Activated CD4-positive, alpha-beta T cell treated with anti-CD3 and anti-CD28 coated beads for 24 hours (primary cell): ENCODE measurements at regions not wholly inside any gene's neighbourhood (a gene's known extent, or its start where the extent isn't known, plus 50 kb on each side); places are given as distances from the start of the nearest gene placed in this dataset.
"Not testable (repeated sequence)": the region's sequence is repeated elsewhere in the genome, so short reads cannot be mapped to it uniquely, and the experiment has no call there.

Experiments
- DNase-seq, 2 donors: peaks; one replicate each; pipeline ENCODE4 v3.0.0-alpha.2; 2020; ENCODE audit warnings: low read depth in 2 of 2

GRCh38 chr22:26922806-26923205 lies 265.4 kb downstream of the MIAT start:
- no peak for DNase-seq

- DNase-seq = no peak
Measured at GRCh38 chr22:26923531-26923930, 266.1 kb downstream of the MIAT start.

- DNase-seq = no peak
Measured at GRCh38 chr22:26927821-26928220, 270.4 kb downstream of the MIAT start.

GRCh38 chr22:26931471-26931870 lies 274.1 kb downstream of the MIAT start:
- DNase-seq = no peak

- DNase-seq = no peak
Measured at GRCh38 chr22:26933105-26933590, 275.8 kb downstream of the MIAT start.

GRCh38 chr22:26937213-26937612 lies 279.8 kb downstream of the MIAT start:
- no peak for DNase-seq

GRCh38 chr22:26939466-26939865 lies 282.1 kb downstream of the MIAT start:
- no peak for DNase-seq

GRCh38 chr22:26941896-26942636 lies 284.7 kb downstream of the MIAT start:
- no peak for DNase-seq

GRCh38 chr22:26942637-26942957 lies 285.2 kb downstream of the MIAT start:
- no peak for DNase-seq

- DNase-seq = no peak
Measured at GRCh38 chr22:26945565-26945964, 288.2 kb downstream of the MIAT start.

- no peak for DNase-seq
Measured at GRCh38 chr22:26949193-26949592, 291.8 kb downstream of the MIAT start.

GRCh38 chr22:26951139-26951538 lies 293.8 kb downstream of the MIAT start:
- DNase-seq = not testable (repeated sequence)

- DNase-seq = no peak
Measured at GRCh38 chr22:26952004-26952403, 294.6 kb downstream of the MIAT start.

GRCh38 chr22:26952451-26953011 lies 295.1 kb downstream of the MIAT start:
- no peak for DNase-seq

GRCh38 chr22:26953012-26953883 lies 295.9 kb downstream of the MIAT start:
- no peak for DNase-seq

- no peak for DNase-seq
Measured at GRCh38 chr22:26956371-26956770, 299.0 kb downstream of the MIAT start.

- DNase-seq = no peak
Measured at GRCh38 chr22:26957176-26957575, 299.8 kb downstream of the MIAT start.

GRCh38 chr22:26957897-26958296 lies 300.5 kb downstream of the MIAT start:
- DNase-seq = no peak

- DNase-seq = no peak
Measured at GRCh38 chr22:26958378-26958777, 301.0 kb downstream of the MIAT start.

- DNase-seq = no peak
Measured at GRCh38 chr22:26964642-26965041, 307.3 kb downstream of the MIAT start.

GRCh38 chr22:26967282-26967681 lies 309.9 kb downstream of the MIAT start:
- no peak for DNase-seq

- no peak for DNase-seq
Measured at GRCh38 chr22:26968859-26969523, 311.6 kb downstream of the MIAT start.
